Ovary (tissue), 3 donors: ENCODE measurements at regions not wholly inside any gene's neighbourhood (a gene's known extent, or its start where the extent isn't known, plus 50 kb on each side); places are given as distances from the start of the nearest gene placed in this dataset.

Experiments
- EP300 ChIP-seq: sonication (generic); formaldehyde crosslinking; IDR thresholded peaks from one replicate; pipeline ENCODE4 v1.6.1; 2017; ENCODE audit warnings: antibody characterized with exemption
- TF ChIP-seq, protein P1 (sequence below), 3 donors: fragments of 450-650 bp in 2 of 3; fragments of 200-600 bp in 1 of 3; IDR thresholded peaks; one replicate each; pipeline versions ENCODE4 v1.5.1 to v1.8.0; 2016 to 2022; ENCODE audit warnings: antibody characterized with exemption in 3 of 3, mild to moderate bottlenecking in 1 of 3
- donor health status: DM: no; HTN: no; CAD: no.

GRCh38 chr7:91582799-91583477 is 297.6 kb downstream of the MTERF1 start:
- TF ChIP-seq, protein P1, sequence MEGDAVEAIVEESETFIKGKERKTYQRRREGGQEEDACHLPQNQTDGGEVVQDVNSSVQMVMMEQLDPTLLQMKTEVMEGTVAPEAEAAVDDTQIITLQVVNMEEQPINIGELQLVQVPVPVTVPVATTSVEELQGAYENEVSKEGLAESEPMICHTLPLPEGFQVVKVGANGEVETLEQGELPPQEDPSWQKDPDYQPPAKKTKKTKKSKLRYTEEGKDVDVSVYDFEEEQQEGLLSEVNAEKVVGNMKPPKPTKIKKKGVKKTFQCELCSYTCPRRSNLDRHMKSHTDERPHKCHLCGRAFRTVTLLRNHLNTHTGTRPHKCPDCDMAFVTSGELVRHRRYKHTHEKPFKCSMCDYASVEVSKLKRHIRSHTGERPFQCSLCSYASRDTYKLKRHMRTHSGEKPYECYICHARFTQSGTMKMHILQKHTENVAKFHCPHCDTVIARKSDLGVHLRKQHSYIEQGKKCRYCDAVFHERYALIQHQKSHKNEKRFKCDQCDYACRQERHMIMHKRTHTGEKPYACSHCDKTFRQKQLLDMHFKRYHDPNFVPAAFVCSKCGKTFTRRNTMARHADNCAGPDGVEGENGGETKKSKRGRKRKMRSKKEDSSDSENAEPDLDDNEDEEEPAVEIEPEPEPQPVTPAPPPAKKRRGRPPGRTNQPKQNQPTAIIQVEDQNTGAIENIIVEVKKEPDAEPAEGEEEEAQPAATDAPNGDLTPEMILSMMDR (IDR thresholded peaks at IDR 0.05): no peak
- no peak for TF ChIP-seq EP300
